Hepatocyte (in vitro differentiated cells): ENCODE measurements at regions not wholly inside any gene's neighbourhood (a gene's known extent, or its start where the extent isn't known, plus 50 kb on each side); places are given as distances from the start of the nearest gene placed in this dataset.

Experiments used
- DNase-seq: peaks from one replicate; pipeline ENCODE4 v3.0.0-alpha.2; 2016; ENCODE audit warnings: low spot score
- H2AFZ ChIP-seq: fragments of 200-600 bp; sonication (generic); 2 replicates; pipeline ENCODE4 v1.6.0; 2016; ENCODE audit warnings: antibody characterized with exemption, mild to moderate bottlenecking
- H3K27ac ChIP-seq: fragments of 200-600 bp; sonication (generic); 2 replicates; pipeline ENCODE4 v1.5.1; 2016; ENCODE audit warnings: mild to moderate bottlenecking
- H3K27me3 ChIP-seq: fragments of 200-600 bp; sonication (generic); 2 replicates; pipeline ENCODE4 v1.6.1; 2016
- H3K36me3 ChIP-seq: fragments of 200-600 bp; sonication (generic); replicated peaks from 2 replicates; pipeline ENCODE4 v1.5.1; 2016; ENCODE audit warnings: low read depth; ENCODE audit not compliant: insufficient read depth
- H3K4me1 ChIP-seq: fragments of 200-600 bp; sonication (generic); 2 replicates; pipeline ENCODE4 v1.5.1; 2016; ENCODE audit warnings: mild to moderate bottlenecking, moderate library complexity; ENCODE audit not compliant: insufficient read depth
- H3K4me2 ChIP-seq: fragments of 200-600 bp; sonication (generic); 2 replicates; pipeline ENCODE4 v1.6.0; 2016
- H3K4me3 ChIP-seq: fragments of 200-600 bp; sonication (generic); 2 replicates; pipeline ENCODE4 v1.5.1; 2016; ENCODE audit warnings: mild to moderate bottlenecking
- H3K79me2 ChIP-seq: fragments of 200-600 bp; sonication (generic); 2 replicates; pipeline ENCODE4 v1.6.0; 2017; ENCODE audit warnings: mild to moderate bottlenecking
- H3K9me2 ChIP-seq: fragments of 200-600 bp; sonication (generic); replicated peaks from 2 replicates; pipeline ENCODE4 v1.6.0; 2017; ENCODE audit warnings: mild to moderate bottlenecking; ENCODE audit not compliant: insufficient read depth
- H3K9me3 ChIP-seq: fragments of 200-600 bp; sonication (generic); 2 replicates; pipeline ENCODE4 v1.5.1; 2016; ENCODE audit warnings: low read depth, mild to moderate bottlenecking
- H4K20me1 ChIP-seq: fragments of 200-600 bp; sonication (generic); 2 replicates; pipeline ENCODE4 v1.6.0; 2016; ENCODE audit warnings: mild to moderate bottlenecking; ENCODE audit not compliant: insufficient read depth, poor library complexity, severe bottlenecking
- CTCF ChIP-seq: fragments of 200-600 bp; sonication (generic); IDR thresholded peaks from 2 replicates; pipeline ENCODE4 v1.5.1; 2016; ENCODE audit warnings: antibody characterized with exemption, mild to moderate bottlenecking; ENCODE audit not compliant: poor library complexity
- EZH2 ChIP-seq: fragments of 200-600 bp; sonication (generic); IDR thresholded peaks from 2 replicates; pipeline ENCODE4 v1.6.1; 2016; ENCODE audit warnings: antibody characterized with exemption, mild to moderate bottlenecking, borderline replicate concordance
- EZH2phosphoT487 ChIP-seq: fragments of 200-600 bp; sonication (generic); IDR thresholded peaks from one replicate; pipeline ENCODE4 v1.6.1; 2018; ENCODE audit warnings: antibody characterized with exemption, mild to moderate bottlenecking, low read depth, moderate library complexity; ENCODE audit not compliant: unreplicated experiment, severe bottlenecking
- WGBS: methylation state at CpG from one replicate; pipeline ENCODE4 v1.1.6; 2016; ENCODE audit warnings: low lambda C conversion rate; ENCODE audit errors: missing lambda C conversion rate; 5-methylcytosine and 5-hydroxymethylcytosine counted together

- TF ChIP-seq CTCF (no peak), EZH2 (no peak), EZH2phosphoT487 (no peak)
- Histone ChIP-seq H2AFZ (no peak overlapping the region), H3K4me2 (no peak overlapping the region), H3K27me3 (no peaks in the 10 kb centered on the region), H3K36me3 (no peaks in the 10 kb centered on the region), H3K4me1 (no peaks in the 10 kb centered on the region), H3K4me3 (no peak overlapping the region), H3K27ac (no peak overlapping the region), H4K20me1 (no peaks in the 10 kb centered on the region), H3K79me2 (no peaks in the 10 kb centered on the region), H3K9me3 (no peaks in the 10 kb centered on the region), H3K9me2 (no peaks in the 10 kb centered on the region)
- 56% methylated on average over 6 of the region's 6 CpGs for WGBS
- no peak for DNase-seq
These were observed 177.2 kb upstream of the RUNX1 start for GRCh38 chr21:35226328-35226727.

GRCh38 chr21:35225573-35225972 is 176.5 kb upstream of the RUNX1 start:
- DNase-seq: no peak
- H3K4me1 ChIP-seq: no peaks in the 10 kb centered on the region
- no peaks in the 10 kb centered on the region for H3K9me3 ChIP-seq
- no peak overlapping the region for H2AFZ ChIP-seq
- WGBS: 96% methylated on average over 6 of the region's 6 CpGs
- no peaks in the 10 kb centered on the region for H3K36me3 ChIP-seq
- no peak overlapping the region for H3K4me3 ChIP-seq
- TF ChIP-seq EZH2phosphoT487: no peak
- TF ChIP-seq CTCF: no peak
- TF ChIP-seq EZH2: no peak
- H3K79me2 ChIP-seq: no peaks in the 10 kb centered on the region
- H4K20me1 ChIP-seq: no peaks in the 10 kb centered on the region
- no peaks in the 10 kb centered on the region for H3K27me3 ChIP-seq
- H3K27ac ChIP-seq: no peak overlapping the region
- no peak overlapping the region for H3K4me2 ChIP-seq
- no peaks in the 10 kb centered on the region for H3K9me2 ChIP-seq

- H3K27ac ChIP-seq: no peak overlapping the region
- no peaks in the 10 kb centered on the region for H3K79me2 ChIP-seq
- H3K4me3 ChIP-seq: no peak overlapping the region
- no peaks in the 10 kb centered on the region for H3K4me1 ChIP-seq
- H3K36me3 ChIP-seq: no peaks in the 10 kb centered on the region
- H4K20me1 ChIP-seq: no peaks in the 10 kb centered on the region
- H3K27me3 ChIP-seq: no peaks in the 10 kb centered on the region
- no peaks in the 10 kb centered on the region for H3K9me2 ChIP-seq
- no peak for DNase-seq
- no peak overlapping the region for H2AFZ ChIP-seq
- 89% methylated on average over 6 of the region's 6 CpGs for WGBS
- H3K4me2 ChIP-seq: no peak overlapping the region
- no peaks in the 10 kb centered on the region for H3K9me3 ChIP-seq
- no peak for TF ChIP-seq EZH2
- no peak for TF ChIP-seq CTCF
- TF ChIP-seq EZH2phosphoT487: no peak
These were observed 174.5 kb upstream of the RUNX1 start for GRCh38 chr21:35223480-35224156.

GRCh38 chr21:35222541-35222941 is 173.4 kb upstream of the RUNX1 start:
- no peaks in the 10 kb centered on the region for H3K27me3 ChIP-seq
- H3K4me1 ChIP-seq: no peaks in the 10 kb centered on the region
- no peak overlapping the region for H3K4me2 ChIP-seq
- H3K9me2 ChIP-seq: no peaks in the 10 kb centered on the region
- no peak overlapping the region for H2AFZ ChIP-seq
- TF ChIP-seq EZH2phosphoT487 (no peak), CTCF (no peak), EZH2 (no peak)
- no peaks in the 10 kb centered on the region for H3K9me3 ChIP-seq
- no peaks in the 10 kb centered on the region for H3K36me3 ChIP-seq
- H3K27ac ChIP-seq: no peak overlapping the region
- DNase-seq: no peak
- no peaks in the 10 kb centered on the region for H4K20me1 ChIP-seq
- WGBS: 80% methylated on average over 3 of the region's 3 CpGs
- H3K4me3 ChIP-seq: no peak overlapping the region
- no peaks in the 10 kb centered on the region for H3K79me2 ChIP-seq
